Muscle layer of duodenum (tissue), 2 donors: ENCODE measurements at regions not wholly inside any gene's neighbourhood (a gene's known extent, or its start where the extent isn't known, plus 50 kb on each side); places are given as distances from the start of the nearest gene placed in this dataset.

Source experiments
- H3K27ac ChIP-seq: one replicate; pipeline ENCODE4 v1.7.0; 2013; ENCODE audit warnings: mild to moderate bottlenecking, low read length
- H3K27me3 ChIP-seq: one replicate; pipeline ENCODE4 v1.7.0; 2013; ENCODE audit warnings: low read depth, mild to moderate bottlenecking, control low read depth, low read length
- H3K36me3 ChIP-seq, 2 donors: one replicate each; pipeline ENCODE4 v1.7.0; 2013; ENCODE audit warnings: low read length in 2 of 2, control low read depth in 1 of 2, mild to moderate bottlenecking in 1 of 2; ENCODE audit not compliant: insufficient read depth in 2 of 2, control insufficient read depth in 1 of 2
- H3K4me1 ChIP-seq, 2 donors: one replicate each; pipeline ENCODE4 v1.7.0; 2013; ENCODE audit warnings: low read length in 2 of 2, mild to moderate bottlenecking in 2 of 2, control low read depth in 1 of 2, moderate library complexity in 1 of 2; ENCODE audit not compliant: insufficient read depth in 2 of 2, control insufficient read depth in 1 of 2
- H3K4me3 ChIP-seq, 2 donors: one replicate each; pipeline ENCODE4 v1.7.0; 2013; ENCODE audit warnings: low read length in 2 of 2, low read depth in 1 of 2, mild to moderate bottlenecking in 1 of 2
- H3K9me3 ChIP-seq, 2 donors: one replicate each; pipeline ENCODE4 v1.7.0; 2013; ENCODE audit warnings: low read length in 2 of 2, control low read depth in 1 of 2, mild to moderate bottlenecking in 1 of 2; ENCODE audit not compliant: control insufficient read depth in 1 of 2
- donor health status: healthy.

DNA sequence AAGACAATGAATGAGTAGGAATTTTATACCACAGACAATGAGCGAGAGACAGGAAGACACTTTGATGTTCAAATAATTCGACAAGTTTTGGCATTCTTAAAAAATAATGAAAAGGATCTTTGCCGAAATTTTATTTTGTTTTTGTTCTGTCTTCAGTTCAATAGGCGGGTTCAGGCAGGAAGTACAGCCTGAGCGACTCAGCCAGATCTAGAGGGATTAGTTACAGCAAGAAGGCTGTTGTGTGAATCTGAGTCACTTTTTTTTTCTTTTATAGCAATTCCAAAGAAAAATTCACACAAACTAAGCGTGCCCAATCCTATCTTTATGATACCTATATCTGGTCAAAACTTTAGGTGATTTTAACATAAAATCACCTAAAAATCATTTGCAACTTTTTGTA, 505.4 kb upstream of the FAM241A start:
- no peaks in the 10 kb centered on the region for H3K36me3 ChIP-seq
- H3K4me1 ChIP-seq, result no peaks in the 10 kb centered on the region
- no peak overlapping the region for H3K4me3 ChIP-seq
- no peaks in the 10 kb centered on the region for H3K9me3 ChIP-seq
- no peak overlapping the region for H3K27ac ChIP-seq
- H3K27me3 ChIP-seq, result no peaks in the 10 kb centered on the region

DNA sequence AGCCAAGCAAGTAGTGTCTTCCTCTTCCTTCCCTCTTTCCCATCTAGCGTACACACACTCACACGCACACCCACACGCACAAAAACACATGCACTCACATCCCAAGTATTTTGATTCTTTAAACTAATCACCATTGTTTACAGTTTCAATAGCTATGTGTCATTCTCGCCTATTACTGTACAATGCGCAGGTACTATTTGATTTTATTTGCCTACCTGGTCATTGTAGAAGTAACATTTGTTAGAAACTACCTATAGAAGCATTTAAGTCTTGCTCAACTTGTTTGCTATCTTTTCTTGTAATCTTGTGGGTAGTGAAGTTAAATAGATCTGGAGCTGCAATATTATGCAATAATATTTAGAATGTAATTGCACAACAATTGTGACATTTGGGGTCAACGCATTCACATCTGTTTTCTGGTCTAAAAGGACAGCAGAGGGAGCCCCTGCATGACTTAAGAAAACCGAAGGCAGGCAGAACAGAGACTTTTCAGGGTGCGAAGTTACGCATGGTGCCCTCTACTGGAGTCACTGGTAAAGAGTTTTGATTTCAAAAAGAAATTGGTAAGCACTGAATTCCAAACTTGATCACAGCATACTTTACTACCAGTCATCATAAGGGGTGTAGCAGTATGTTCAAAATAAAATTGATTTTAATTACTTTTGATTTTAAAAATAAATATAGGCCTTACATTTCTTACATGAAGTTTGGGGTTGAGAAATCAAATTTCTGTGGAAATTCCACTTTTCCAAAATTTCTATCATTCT, 503.3 kb upstream of the FAM241A start:
- no peak overlapping the region for H3K4me3 ChIP-seq
- H3K27ac ChIP-seq, result no peak overlapping the region
- H3K27me3 ChIP-seq, result no peaks in the 10 kb centered on the region
- no peaks in the 10 kb centered on the region for H3K4me1 ChIP-seq
- no peaks in the 10 kb centered on the region for H3K36me3 ChIP-seq
- H3K9me3 ChIP-seq, result no peaks in the 10 kb centered on the region

DNA sequence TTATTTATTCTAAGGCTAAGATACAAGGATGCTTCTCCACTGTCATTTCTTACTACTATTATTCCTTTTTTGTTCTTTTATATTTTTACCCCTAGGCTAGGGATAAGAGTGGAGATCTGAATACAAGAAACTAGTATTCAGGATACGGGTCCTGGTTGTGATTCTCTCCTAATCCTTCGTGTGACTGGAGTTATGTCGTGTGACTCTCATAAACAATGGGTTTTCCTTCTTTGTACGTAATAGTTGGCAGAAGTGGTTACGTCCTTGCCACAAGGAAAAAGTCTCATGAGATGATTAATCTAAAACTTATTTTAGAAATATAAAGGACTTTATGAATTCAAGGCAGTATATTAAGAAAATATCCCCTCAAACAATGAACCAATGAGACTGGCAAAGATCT, 497.2 kb upstream of the FAM241A start:
- no peaks in the 10 kb centered on the region for H3K4me1 ChIP-seq
- H3K9me3 ChIP-seq, result no peaks in the 10 kb centered on the region
- H3K27me3 ChIP-seq, result no peaks in the 10 kb centered on the region
- no peak overlapping the region for H3K4me3 ChIP-seq
- H3K27ac ChIP-seq, result no peak overlapping the region
- H3K36me3 ChIP-seq, result no peaks in the 10 kb centered on the region

DNA sequence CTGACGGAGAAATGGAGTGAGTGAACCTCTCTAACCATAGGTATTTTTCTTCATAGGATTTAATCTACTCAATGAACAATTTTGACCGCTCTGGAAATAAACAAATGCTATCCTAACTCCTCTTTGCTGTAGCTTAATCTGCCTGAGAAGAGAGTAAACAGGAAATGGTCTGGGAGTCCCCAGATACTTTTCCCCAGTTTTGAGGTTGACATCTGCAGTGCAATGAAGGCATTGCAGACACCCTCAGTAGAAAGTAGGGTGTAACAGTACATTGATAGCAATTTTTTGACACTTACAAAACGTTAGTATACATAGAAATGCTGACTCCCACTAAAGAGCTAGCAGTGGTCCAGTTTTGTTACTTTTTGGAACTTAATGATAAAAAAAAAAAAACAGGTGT, 495.9 kb upstream of the FAM241A start:
- H3K4me1 ChIP-seq, result no peaks in the 10 kb centered on the region
- no peak overlapping the region for H3K4me3 ChIP-seq
- no peaks in the 10 kb centered on the region for H3K27me3 ChIP-seq
- no peaks in the 10 kb centered on the region for H3K36me3 ChIP-seq
- H3K9me3 ChIP-seq, result no peaks in the 10 kb centered on the region
- H3K27ac ChIP-seq, result no peak overlapping the region

DNA sequence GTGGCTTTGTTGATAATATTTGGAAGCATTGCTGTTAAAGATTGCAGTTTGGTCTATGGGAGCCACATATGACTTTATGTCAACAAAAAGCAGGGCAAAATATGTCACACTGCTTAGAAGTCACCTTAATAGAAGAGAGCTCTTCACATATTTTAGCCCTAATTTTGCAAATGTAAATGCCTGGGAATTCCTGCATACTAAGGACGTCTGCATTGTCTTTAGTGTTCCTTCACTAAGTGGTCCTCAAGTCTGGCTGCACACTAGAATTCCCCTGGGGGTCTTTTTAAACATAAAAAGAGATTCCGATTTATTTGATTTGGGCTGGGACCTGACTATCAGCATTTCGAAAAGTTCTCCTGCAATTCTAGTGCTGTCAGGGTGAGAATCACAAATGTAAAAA, 495.1 kb upstream of the FAM241A start:
- H3K9me3 ChIP-seq, result no peaks in the 10 kb centered on the region
- no peaks in the 10 kb centered on the region for H3K36me3 ChIP-seq
- H3K27ac ChIP-seq, result no peak overlapping the region
- H3K4me1 ChIP-seq, result no peaks in the 10 kb centered on the region
- H3K4me3 ChIP-seq, result no peak overlapping the region
- no peaks in the 10 kb centered on the region for H3K27me3 ChIP-seq

DNA sequence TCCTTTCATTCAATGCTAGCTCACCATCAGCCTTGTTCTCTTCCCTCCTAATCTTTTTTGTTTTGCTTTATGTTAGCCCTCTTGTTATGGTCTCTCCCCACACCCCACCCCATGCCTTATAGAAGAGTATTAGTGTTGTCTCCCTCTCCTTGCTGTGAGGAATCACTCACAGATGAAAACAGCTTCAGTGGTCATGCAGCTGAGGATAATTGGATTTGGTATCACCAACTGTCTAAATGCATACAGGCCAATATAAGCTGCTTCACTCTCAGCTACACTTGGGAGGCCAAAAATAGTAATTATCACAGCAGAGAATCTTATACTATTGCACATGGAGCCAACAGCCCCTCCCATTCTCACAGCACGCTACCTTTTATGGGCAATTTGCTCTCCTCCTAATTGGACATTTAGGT, 494.6 kb upstream of the FAM241A start:
- Histone ChIP-seq H3K4me1 (no peaks in the 10 kb centered on the region), H3K27me3 (no peaks in the 10 kb centered on the region), H3K27ac (no peak overlapping the region), H3K9me3 (no peaks in the 10 kb centered on the region), H3K36me3 (no peaks in the 10 kb centered on the region), H3K4me3 (no peak overlapping the region)

DNA sequence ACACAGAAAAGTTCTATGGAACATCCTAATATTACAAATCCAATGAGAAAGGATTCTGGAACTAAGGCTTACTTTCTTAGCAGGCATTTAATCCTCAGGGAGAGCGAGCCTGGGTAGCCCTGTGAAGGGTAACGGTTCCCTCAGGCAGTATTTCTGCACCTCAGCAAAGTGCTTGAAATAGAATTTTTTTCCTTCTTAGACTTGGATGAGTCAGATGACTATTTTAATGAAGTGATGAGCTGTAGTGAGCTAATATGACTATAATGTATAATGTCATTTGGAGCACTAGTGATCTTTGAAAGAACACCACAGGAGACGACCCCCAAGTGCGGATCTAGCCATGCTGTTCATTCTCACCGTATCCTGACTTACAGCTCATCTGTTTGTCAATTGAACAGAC, 493.0 kb upstream of the FAM241A start:
- Histone ChIP-seq H3K4me3 (no peak overlapping the region), H3K36me3 (no peaks in the 10 kb centered on the region), H3K27ac (no peak overlapping the region), H3K4me1 (no peaks in the 10 kb centered on the region), H3K27me3 (no peaks in the 10 kb centered on the region), H3K9me3 (no peaks in the 10 kb centered on the region)

DNA sequence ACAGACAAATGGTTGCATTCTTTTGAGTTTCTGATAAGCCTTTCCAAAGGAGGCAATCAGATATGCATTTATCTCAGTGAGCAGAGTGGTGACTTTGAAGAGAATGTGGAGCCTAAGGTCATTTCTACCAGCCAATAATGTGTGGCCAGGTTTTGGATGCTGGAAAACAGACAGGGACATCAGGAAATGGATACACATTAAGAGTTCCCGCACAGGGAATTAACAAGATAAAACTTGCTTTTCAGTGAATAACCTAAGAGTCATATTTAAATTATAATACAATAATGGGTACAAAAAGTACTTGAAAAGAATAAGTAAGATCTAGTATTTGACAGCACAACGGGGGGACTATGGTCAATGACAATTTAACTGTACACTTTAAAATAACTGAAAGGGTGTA, 492.3 kb upstream of the FAM241A start:
- no peaks in the 10 kb centered on the region for H3K27me3 ChIP-seq
- no peaks in the 10 kb centered on the region for H3K9me3 ChIP-seq
- no peak overlapping the region for H3K27ac ChIP-seq
- no peak overlapping the region for H3K4me3 ChIP-seq
- no peaks in the 10 kb centered on the region for H3K4me1 ChIP-seq
- H3K36me3 ChIP-seq, result no peaks in the 10 kb centered on the region

DNA sequence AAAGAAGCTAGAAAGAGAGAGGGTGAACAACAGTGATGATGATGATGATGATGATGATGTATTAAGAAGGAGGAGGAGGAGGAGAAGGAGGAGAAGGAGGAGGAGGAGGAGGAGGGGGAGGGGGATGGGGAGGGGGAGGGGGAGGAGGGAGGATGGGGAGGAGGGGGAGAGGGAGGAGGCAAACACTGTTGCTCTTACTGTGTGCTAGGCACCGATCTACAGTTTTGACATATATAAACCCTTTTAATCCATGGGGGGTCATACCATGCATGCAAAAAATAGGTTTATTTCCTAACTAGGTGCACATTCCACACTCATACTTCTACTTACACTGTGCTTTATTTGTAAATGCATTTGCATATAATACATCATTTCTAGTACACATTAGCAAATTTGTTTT, 482.8 kb upstream of the FAM241A start:
- no peaks in the 10 kb centered on the region for H3K36me3 ChIP-seq
- H3K27me3 ChIP-seq, result no peaks in the 10 kb centered on the region
- no peak overlapping the region for H3K27ac ChIP-seq

DNA sequence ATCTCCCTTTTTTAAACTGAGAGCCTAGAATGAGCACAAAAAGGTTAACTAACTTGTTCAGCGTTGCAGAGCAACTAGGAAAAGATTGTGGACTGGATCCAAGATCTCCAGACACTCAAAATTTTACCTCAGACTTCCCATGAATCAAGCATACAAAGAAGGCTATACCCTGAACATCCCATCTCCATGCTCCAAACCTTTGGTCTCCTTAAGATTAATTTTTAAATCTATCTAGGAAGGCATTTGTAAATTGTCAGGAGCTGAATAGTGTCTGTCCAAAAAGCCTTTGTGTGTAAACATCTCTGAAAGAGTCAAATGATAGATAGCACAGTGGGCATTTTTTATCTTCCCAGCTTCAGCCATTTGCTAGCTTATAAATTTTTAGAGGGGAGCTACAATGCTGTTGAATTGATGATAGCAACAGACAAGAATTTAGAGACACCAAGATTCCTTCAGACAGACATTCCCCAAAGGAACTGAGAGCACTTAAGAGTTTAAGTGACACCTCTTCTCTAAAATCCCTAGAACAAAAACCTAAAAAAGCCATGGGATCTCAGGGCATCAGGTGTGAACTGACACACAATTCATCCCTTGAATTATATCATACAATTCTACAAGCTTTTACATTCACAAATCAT, 480.8 kb upstream of the FAM241A start:
- peaks cover 0 to 7% of the 10 kb centered on the region in 2 donors for H3K4me1 ChIP-seq
- no peaks in the 10 kb centered on the region for H3K36me3 ChIP-seq
- no peaks in the 10 kb centered on the region for H3K9me3 ChIP-seq
- H3K27ac ChIP-seq, result no peak overlapping the region
- no peaks in the 10 kb centered on the region for H3K27me3 ChIP-seq
- H3K4me3 ChIP-seq, result no peak overlapping the region

More for the DNA sequence above, 482.8 kb upstream of the FAM241A start:
- H3K9me3 ChIP-seq, result no peaks in the 10 kb centered on the region
- peaks cover 0 to 7% of the 10 kb centered on the region in 2 donors for H3K4me1 ChIP-seq
- no peak overlapping the region for H3K4me3 ChIP-seq

DNA sequence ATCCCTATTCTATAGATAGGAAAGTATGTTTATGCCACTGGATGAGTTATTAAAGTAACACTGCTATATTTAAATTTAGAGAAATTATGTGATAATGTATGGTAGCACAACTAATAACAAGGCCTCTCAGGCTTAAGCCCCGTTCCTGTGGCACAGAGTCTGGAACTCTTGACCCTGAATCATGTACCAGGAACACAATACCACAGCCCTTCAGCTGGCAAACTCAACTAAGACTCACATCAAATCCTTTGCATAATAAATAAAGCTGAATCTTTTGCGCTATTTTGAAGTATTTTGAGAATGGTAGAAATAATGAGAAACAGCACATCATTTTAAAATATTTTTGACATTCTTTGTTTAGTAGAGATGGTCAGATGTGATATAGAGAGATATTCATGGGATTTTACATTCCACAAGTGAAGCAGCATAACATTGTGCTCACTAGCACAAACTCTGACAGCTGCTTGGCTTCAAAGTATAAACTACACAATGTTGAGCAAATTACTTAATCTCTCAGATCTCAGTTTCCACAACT, 478.4 kb upstream of the FAM241A start:
- Histone ChIP-seq H3K4me3 (no peak overlapping the region), H3K4me1 (peaks cover 0 to 7% of the 10 kb centered on the region in 2 donors), H3K36me3 (no peaks in the 10 kb centered on the region), H3K9me3 (no peaks in the 10 kb centered on the region), H3K27ac (no peak overlapping the region), H3K27me3 (no peaks in the 10 kb centered on the region)
